CD4-positive, alpha-beta T cell (primary cell): ENCODE measurements at regions not wholly inside any gene's neighbourhood (a gene's known extent, or its start where the extent isn't known, plus 50 kb on each side); places are given as distances from the start of the nearest gene placed in this dataset.

Experiments
- ATAC-seq: fragments of 200-7000 bp; cut with Tn5 transposase; one replicate; pipeline ENCODE4 v1.10.0; 2022; ENCODE audit warnings: mild to moderate bottlenecking; ENCODE audit not compliant: poor library complexity
- CTCF ChIA-PET: fragments of 350-600 bp; sonication (Branson Sonifier 250); formaldehyde crosslinking; loops from one replicate; lab custom pipeline; 2021; ENCODE audit warnings: antibody characterized with exemption, inconsistent platforms; lab: Charles Lee
- POLR2A ChIA-PET: fragments of 350-600 bp; sonication (Branson Sonifier 250); formaldehyde crosslinking; loops from one replicate; lab custom pipeline; 2021; ENCODE audit warnings: antibody characterized with exemption, inconsistent platforms; lab: Charles Lee
- DNase-seq, 14 experiments: peaks; one replicate each; pipeline ENCODE4 v3.0.0-alpha.2; 2013 to 2020; ENCODE audit warnings: mixed read lengths in 2 of 14
- H3K27ac ChIP-seq, 2 donors: one replicate each; pipeline versions ENCODE4 v1.5.1 to v1.7.0; 2013; ENCODE audit warnings: low read length in 2 of 2, low read depth in 1 of 2, mild to moderate bottlenecking in 1 of 2
- H3K27me3 ChIP-seq, 2 experiments: 1 replicate in 1 of 2; 2 replicates in 1 of 2; pipeline versions ENCODE4 v1.6.1 to v1.7.0; 2013; ENCODE audit warnings: low read length in 2 of 2, control low read depth in 1 of 2, mild to moderate bottlenecking in 1 of 2, moderate library complexity in 1 of 2; ENCODE audit not compliant: insufficient read depth in 2 of 2, control insufficient read depth in 1 of 2
- H3K36me3 ChIP-seq: one replicate; pipeline ENCODE4 v1.6.1; 2013; ENCODE audit warnings: low read length, control low read depth; ENCODE audit not compliant: insufficient read depth
- H3K4me1 ChIP-seq: one replicate; pipeline ENCODE4 v1.6.1; 2013; ENCODE audit warnings: low read length, control low read depth; ENCODE audit not compliant: insufficient read depth
- H3K4me3 ChIP-seq: one replicate; pipeline ENCODE4 v1.5.1; 2013; ENCODE audit warnings: mild to moderate bottlenecking, low read length, moderate library complexity
- H3K9me3 ChIP-seq, 2 experiments: 1 replicate in 1 of 2; 2 replicates in 1 of 2; pipeline versions ENCODE4 v1.6.1 to v1.7.0; 2013; ENCODE audit warnings: low read length in 2 of 2, mild to moderate bottlenecking in 2 of 2, control low read depth in 1 of 2, moderate library complexity in 1 of 2; ENCODE audit not compliant: control insufficient read depth in 1 of 2, insufficient read depth in 1 of 2
- H3K27ac Mint-ChIP-seq: one replicate; pipeline ENCODE4 v1.8.0; 2020; ENCODE audit warnings: mixed read lengths
- H3K27me3 Mint-ChIP-seq: one replicate; pipeline ENCODE4 v1.8.0; 2021; ENCODE audit warnings: mixed read lengths
- H3K36me3 Mint-ChIP-seq: one replicate; pipeline ENCODE4 v1.8.0; 2021; ENCODE audit warnings: low read depth, mixed read lengths
- H3K4me1 Mint-ChIP-seq: one replicate; pipeline ENCODE4 v1.8.0; 2021; ENCODE audit warnings: low read depth, mixed read lengths
- H3K4me3 Mint-ChIP-seq: one replicate; pipeline ENCODE4 v1.8.0; 2020; ENCODE audit warnings: mild to moderate bottlenecking, mixed read lengths
- H3K9me3 Mint-ChIP-seq: one replicate; pipeline ENCODE4 v1.8.0; 2020; ENCODE audit warnings: mixed read lengths
- intact Hi-C, 2 experiments: fragments of 100-400 bp; cut with DNase I in 1 of 2; cut with micrococcal nuclease in 1 of 2; formaldehyde crosslinking; loops; one replicate each; pipeline versions ENCODE4 v1.15.1 to v1.9.0; 2023 to 2025; cut with DNase I, micrococcal nuclease
- TF ChIP-seq, protein P1 (sequence below): fragments of 200-600 bp; IDR thresholded peaks from one replicate; pipeline ENCODE4 v1.8.0; 2022; ENCODE audit warnings: antibody characterized with exemption, mild to moderate bottlenecking

DNA sequence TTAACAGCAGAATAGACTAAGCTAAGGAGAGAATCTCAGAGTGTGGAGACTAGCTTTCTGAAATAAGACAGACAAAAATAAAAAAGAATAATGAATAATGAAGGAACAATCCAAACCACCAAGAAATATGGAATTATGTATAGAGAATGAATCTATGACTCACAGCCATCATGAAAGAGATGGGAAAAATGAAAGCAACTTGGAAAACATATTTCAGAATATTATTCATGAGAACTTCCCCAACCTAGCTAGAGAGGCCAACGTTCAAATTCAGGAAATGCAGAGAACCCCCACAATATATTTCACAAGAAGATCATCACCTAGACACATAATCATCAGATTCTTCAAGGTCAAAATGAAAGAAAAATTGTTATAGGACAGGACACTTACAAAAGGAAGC, 349.0 kb upstream of the MPDZ start:
- Histone ChIP-seq H3K36me3 (no peaks in the 10 kb centered on the region), H3K4me3 (no peak overlapping the region), H3K27ac (no peak overlapping the region), H3K9me3 (peaks cover 0 to 11% of the 10 kb centered on the region in 2 experiments), H3K27me3 (no peaks in the 10 kb centered on the region), H3K4me1 (no peaks in the 10 kb centered on the region)
- ATAC-seq (no peak), DNase-seq (no peak)
- TF ChIP-seq, protein P1, sequence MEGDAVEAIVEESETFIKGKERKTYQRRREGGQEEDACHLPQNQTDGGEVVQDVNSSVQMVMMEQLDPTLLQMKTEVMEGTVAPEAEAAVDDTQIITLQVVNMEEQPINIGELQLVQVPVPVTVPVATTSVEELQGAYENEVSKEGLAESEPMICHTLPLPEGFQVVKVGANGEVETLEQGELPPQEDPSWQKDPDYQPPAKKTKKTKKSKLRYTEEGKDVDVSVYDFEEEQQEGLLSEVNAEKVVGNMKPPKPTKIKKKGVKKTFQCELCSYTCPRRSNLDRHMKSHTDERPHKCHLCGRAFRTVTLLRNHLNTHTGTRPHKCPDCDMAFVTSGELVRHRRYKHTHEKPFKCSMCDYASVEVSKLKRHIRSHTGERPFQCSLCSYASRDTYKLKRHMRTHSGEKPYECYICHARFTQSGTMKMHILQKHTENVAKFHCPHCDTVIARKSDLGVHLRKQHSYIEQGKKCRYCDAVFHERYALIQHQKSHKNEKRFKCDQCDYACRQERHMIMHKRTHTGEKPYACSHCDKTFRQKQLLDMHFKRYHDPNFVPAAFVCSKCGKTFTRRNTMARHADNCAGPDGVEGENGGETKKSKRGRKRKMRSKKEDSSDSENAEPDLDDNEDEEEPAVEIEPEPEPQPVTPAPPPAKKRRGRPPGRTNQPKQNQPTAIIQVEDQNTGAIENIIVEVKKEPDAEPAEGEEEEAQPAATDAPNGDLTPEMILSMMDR: no peak
- H3K27me3 Mint-ChIP-seq: no peaks in the 10 kb centered on the region
- peaks cover 14% of the 10 kb centered on the region for H3K9me3 Mint-ChIP-seq
- H3K4me3 Mint-ChIP-seq: no peak overlapping the region
- no peaks in the 10 kb centered on the region for H3K4me1 Mint-ChIP-seq
- POLR2A ChIA-PET: no interaction called here
- no peak overlapping the region for H3K27ac Mint-ChIP-seq
- H3K36me3 Mint-ChIP-seq: no peaks in the 10 kb centered on the region
- intact Hi-C loops: no loop called here
- CTCF ChIA-PET: no interaction called here

DNA sequence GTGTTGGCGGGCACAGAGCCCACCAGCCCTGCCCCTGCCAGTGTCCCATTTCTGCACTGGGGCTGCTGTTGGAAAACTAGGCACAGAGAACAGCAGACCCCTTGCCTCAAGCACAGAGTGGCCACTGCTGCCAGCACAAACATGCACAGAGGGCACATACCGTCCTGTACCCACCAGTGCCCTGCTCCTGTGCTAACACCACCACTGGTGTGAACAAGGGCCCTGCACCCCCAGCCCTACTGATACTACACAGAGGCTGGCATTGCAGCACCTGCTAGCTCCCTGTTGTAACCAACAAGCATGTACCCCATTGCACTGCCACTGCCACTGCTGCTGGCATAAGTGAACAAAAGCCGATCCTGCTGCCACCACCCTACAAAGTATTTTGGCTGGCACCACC, 348.0 kb upstream of the MPDZ start:
- Mint-ChIP-seq H3K27me3 (no peaks in the 10 kb centered on the region), H3K27ac (no peak overlapping the region), H3K4me3 (no peak overlapping the region), H3K36me3 (no peaks in the 10 kb centered on the region), H3K9me3 (peaks cover 14% of the 10 kb centered on the region), H3K4me1 (no peaks in the 10 kb centered on the region)
- no peaks in the 10 kb centered on the region for H3K4me1 ChIP-seq
- no peaks in the 10 kb centered on the region for H3K27me3 ChIP-seq
- H3K36me3 ChIP-seq: no peaks in the 10 kb centered on the region
- ATAC-seq (no peak), DNase-seq (no peak)
- H3K4me3 ChIP-seq: no peak overlapping the region
- ChIA-PET CTCF (no interaction called here), POLR2A (no interaction called here)
- peaks cover 0 to 11% of the 10 kb centered on the region in 2 experiments for H3K9me3 ChIP-seq
- TF ChIP-seq, protein P1: no peak
- H3K27ac ChIP-seq: no peak overlapping the region
- intact Hi-C loops: no loop called here

DNA sequence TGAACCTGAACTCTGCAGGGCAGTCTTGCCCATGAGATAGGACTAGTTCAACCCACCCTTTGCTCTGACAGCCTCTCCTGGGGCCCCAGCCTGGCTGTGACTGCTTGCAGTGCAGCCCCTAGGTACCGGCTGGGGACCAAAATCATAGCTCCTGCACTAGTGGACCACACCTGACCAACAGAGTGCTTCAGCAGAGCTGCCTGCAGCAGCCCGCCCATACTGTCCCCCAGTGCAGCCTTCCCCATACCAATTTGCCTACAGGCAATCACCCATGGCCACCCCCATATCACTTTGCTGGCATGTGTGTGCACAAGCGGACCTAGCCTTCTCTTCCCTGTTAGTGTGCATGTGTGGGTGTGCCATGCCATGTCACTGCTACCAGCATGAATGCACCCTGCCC, 347.6 kb upstream of the MPDZ start:
- ChIA-PET POLR2A (no interaction called here), CTCF (no interaction called here)
- no peaks in the 10 kb centered on the region for H3K4me1 Mint-ChIP-seq
- H3K27me3 ChIP-seq: no peaks in the 10 kb centered on the region
- H3K27me3 Mint-ChIP-seq: no peaks in the 10 kb centered on the region
- TF ChIP-seq, protein P1: no peak
- H3K27ac Mint-ChIP-seq: no peak overlapping the region
- no peaks in the 10 kb centered on the region for H3K36me3 Mint-ChIP-seq
- no peaks in the 10 kb centered on the region for H3K4me1 ChIP-seq
- H3K4me3 Mint-ChIP-seq: no peak overlapping the region
- peaks cover 0 to 11% of the 10 kb centered on the region in 2 experiments for H3K9me3 ChIP-seq
- no peak overlapping the region for H3K4me3 ChIP-seq
- ATAC-seq (no peak), DNase-seq (no peak)
- intact Hi-C loops: no loop called here
- H3K27ac ChIP-seq: no peak overlapping the region
- no peaks in the 10 kb centered on the region for H3K36me3 ChIP-seq
- peaks cover 14% of the 10 kb centered on the region for H3K9me3 Mint-ChIP-seq
